ENCODE measurements at regions not wholly inside any gene's neighbourhood (a gene's known extent, or its start where the extent isn't known, plus 50 kb on each side); places are given as distances from the start of the nearest gene placed in this dataset.

DNA sequence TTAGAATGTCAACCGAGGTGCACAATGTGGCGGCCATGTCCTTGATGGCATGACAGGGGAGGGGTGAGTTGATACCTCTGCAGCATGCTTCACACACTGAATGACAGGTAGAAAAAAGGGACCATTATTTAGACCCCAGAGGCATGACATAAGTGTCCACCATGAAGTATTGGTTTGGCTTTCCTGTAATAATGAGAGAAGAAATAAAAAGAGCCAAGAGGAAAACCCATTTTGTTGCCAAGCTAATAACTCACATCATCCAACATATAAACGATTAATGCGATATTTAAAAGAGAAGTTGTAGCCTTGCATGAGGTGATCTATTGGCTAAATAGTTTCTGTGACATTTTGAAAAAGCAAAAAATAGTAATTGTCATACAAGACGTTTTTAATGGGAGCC is 343.4 kb downstream of the LRIG3 start:
- no peaks in the 10 kb centered on the region for H3K27me3 ChIP-seq (ENCODE audit: insufficient read depth, poor library complexity, severe bottlenecking)
- DNase-seq (ENCODE audit: low read depth in 1 of 2, low spot score in 1 of 2): no peak
- TF ChIP-seq POLR2AphosphoS5 (IDR thresholded peaks at IDR 0.05; ENCODE audit: low read depth) (no peak), REST (IDR thresholded peaks at IDR 0.05; ENCODE audit: insufficient replicate concordance, low read depth) (no peak), GABPA (IDR thresholded peaks at IDR 0.05; ENCODE audit: low read depth) (no peak), SPI1 (IDR thresholded peaks at IDR 0.05; ENCODE audit: borderline replicate concordance, low read depth) (no peak)
- TF ChIP-seq, protein P1, sequence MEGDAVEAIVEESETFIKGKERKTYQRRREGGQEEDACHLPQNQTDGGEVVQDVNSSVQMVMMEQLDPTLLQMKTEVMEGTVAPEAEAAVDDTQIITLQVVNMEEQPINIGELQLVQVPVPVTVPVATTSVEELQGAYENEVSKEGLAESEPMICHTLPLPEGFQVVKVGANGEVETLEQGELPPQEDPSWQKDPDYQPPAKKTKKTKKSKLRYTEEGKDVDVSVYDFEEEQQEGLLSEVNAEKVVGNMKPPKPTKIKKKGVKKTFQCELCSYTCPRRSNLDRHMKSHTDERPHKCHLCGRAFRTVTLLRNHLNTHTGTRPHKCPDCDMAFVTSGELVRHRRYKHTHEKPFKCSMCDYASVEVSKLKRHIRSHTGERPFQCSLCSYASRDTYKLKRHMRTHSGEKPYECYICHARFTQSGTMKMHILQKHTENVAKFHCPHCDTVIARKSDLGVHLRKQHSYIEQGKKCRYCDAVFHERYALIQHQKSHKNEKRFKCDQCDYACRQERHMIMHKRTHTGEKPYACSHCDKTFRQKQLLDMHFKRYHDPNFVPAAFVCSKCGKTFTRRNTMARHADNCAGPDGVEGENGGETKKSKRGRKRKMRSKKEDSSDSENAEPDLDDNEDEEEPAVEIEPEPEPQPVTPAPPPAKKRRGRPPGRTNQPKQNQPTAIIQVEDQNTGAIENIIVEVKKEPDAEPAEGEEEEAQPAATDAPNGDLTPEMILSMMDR (IDR thresholded peaks at IDR 0.05; ENCODE audit: insufficient read depth, low read length): no peak
- no peak overlapping the region for H3K27ac ChIP-seq (replicated peaks)
- H3K4me3 ChIP-seq (replicated peaks; ENCODE audit: insufficient read depth, low read length): no peak overlapping the region

GRCh38 chr12:58580095-58580494 is 340.2 kb downstream of the LRIG3 start:
- DNase-seq (ENCODE audit: low read depth in 1 of 2, low spot score in 1 of 2): no peak
- Histone ChIP-seq H3K4me3 (replicated peaks; ENCODE audit: insufficient read depth, low read length) (no peak overlapping the region), H3K27ac (replicated peaks) (no peak overlapping the region), H3K27me3 (ENCODE audit: insufficient read depth, poor library complexity, severe bottlenecking) (no peaks in the 10 kb centered on the region)
- TF ChIP-seq POLR2AphosphoS5 (IDR thresholded peaks at IDR 0.05; ENCODE audit: low read depth): no peak

DNA sequence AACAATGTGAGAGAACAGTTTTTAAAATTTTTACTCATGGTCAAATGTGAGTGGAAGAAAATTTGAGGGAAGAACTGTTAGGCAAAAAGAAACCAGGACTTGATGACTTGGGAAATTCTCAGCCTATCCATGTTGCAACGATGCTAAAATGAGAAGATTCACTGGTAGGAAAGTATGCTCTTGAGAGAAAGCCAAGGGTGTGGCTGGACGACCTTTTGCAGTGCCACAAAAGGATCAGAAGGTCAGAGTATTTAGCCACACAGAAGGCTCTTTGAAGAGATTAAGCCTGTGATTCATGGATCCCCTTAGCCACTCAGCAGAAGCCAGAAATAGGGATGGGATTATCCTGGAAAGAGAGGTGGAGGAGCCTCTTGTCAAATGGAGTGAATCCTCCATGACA is 336.8 kb downstream of the LRIG3 start:
- no peak for DNase-seq (ENCODE audit: low read depth in 1 of 2, low spot score in 1 of 2)
- no peak overlapping the region for H3K27ac ChIP-seq (replicated peaks)
- no peak overlapping the region for H3K4me3 ChIP-seq (replicated peaks; ENCODE audit: insufficient read depth, low read length)
- TF ChIP-seq REST (IDR thresholded peaks at IDR 0.05; ENCODE audit: insufficient replicate concordance, low read depth): no peak
- TF ChIP-seq, protein P1 (IDR thresholded peaks at IDR 0.05; ENCODE audit: insufficient read depth, low read length): no peak
- TF ChIP-seq POLR2AphosphoS5 (IDR thresholded peaks at IDR 0.05; ENCODE audit: low read depth): no peak
- no peak for TF ChIP-seq SPI1 (IDR thresholded peaks at IDR 0.05; ENCODE audit: borderline replicate concordance, low read depth)
- TF ChIP-seq GABPA (IDR thresholded peaks at IDR 0.05; ENCODE audit: low read depth): no peak
- H3K27me3 ChIP-seq (ENCODE audit: insufficient read depth, poor library complexity, severe bottlenecking): no peaks in the 10 kb centered on the region

DNA sequence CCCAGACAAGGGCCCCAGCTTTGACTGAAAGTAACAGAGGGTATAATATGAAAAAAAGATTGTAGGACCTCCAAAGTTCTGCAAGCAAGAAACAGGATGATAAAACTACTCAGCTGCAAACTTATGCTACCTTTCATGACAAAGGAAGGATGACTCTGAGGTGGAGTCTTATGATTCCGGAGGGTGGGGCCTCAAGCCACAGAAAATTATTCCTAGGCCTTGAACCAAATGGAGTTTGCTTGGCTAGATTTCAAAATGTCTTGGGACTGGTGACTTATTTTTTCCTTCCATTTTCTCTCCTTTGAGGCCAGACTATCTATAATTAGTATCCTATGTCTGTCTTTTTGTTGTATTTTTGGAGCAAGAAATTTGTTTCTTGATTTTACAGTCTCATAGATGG is 336.4 kb downstream of the LRIG3 start:
- H3K27me3 ChIP-seq (ENCODE audit: insufficient read depth, poor library complexity, severe bottlenecking): no peaks in the 10 kb centered on the region
- no peak overlapping the region for H3K27ac ChIP-seq (replicated peaks)
- H3K4me3 ChIP-seq (replicated peaks; ENCODE audit: insufficient read depth, low read length): no peak overlapping the region
- no peak for DNase-seq (ENCODE audit: low read depth in 1 of 2, low spot score in 1 of 2)
- TF ChIP-seq, protein P1 (IDR thresholded peaks at IDR 0.05; ENCODE audit: insufficient read depth, low read length): no peak
- no peak for TF ChIP-seq POLR2AphosphoS5 (IDR thresholded peaks at IDR 0.05; ENCODE audit: low read depth)
- no peak for TF ChIP-seq REST (IDR thresholded peaks at IDR 0.05; ENCODE audit: insufficient replicate concordance, low read depth)
- TF ChIP-seq GABPA (IDR thresholded peaks at IDR 0.05; ENCODE audit: low read depth): no peak
- no peak for TF ChIP-seq SPI1 (IDR thresholded peaks at IDR 0.05; ENCODE audit: borderline replicate concordance, low read depth)

Data from HL-60 (cell line).